Suppressor macrophage treated with lipopolysaccharide for 1 hour (primary cell): ENCODE measurements at regions not wholly inside any gene's neighbourhood (a gene's known extent, or its start where the extent isn't known, plus 50 kb on each side); places are given as distances from the start of the nearest gene placed in this dataset.

Experiments used
- DNase-seq, 3 donors: peaks; one replicate each; pipeline ENCODE4 v3.0.0-alpha.2; 2020 to 2022

DNA sequence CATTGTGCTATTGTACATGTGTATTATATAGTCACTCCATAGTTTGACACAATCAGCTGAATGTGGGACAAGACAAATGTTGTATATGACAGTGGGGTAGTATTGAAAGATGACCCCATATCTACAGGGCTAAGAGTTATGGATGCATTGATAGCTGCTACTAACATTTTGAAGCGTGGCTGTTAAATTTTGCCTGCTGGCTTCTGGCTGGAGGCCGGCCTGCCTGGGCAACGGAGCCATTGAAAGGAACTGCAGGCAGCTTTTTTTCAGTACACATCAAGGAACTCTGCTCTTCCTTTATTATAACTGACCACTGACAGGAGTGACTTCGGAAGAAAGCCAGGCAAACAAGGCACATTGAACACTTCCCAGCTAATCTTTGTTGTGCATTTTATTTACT, 76.1 kb upstream of the TMEM33 start:
- DNase-seq: no peak

DNA sequence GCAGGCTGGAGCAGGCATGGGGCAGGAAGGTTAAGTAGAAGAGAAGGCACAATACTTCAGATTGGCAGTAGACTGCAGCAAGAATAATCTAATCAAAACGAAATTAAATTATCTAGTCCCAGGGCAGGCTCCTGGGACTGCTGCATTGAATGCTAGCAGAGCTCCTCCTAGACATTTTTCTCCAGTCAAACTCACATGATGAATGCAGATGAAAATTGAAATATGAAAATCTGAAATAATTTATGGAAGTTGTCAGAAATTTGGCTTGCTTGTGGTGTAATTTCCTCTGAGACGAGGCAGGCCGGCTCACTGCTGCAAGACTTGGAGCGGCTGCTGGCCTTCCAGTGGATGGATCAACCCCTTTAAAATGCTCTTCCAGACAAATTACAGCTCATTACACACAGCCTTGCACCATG, 78.0 kb upstream of the TMEM33 start:
- DNase-seq: no peak

DNA sequence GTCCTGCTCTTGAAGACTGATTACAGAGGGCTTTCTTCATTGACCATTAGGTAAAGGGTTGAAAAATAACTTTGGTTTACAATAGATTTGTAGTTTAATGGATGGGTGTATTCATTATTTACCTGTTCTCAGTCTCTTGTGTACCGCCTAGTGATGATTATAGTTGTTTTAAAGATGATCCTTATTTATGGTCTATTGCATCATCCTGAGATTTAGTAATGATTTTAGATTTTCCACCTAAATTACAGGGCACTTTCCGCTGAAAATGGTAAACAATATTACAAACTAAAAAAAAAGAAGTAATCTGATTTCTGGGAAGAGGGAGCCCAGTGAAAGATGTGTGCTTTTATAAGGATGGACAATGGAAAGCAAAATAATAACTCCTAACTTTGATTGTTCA, 78.4 kb upstream of the TMEM33 start:
- no peak for DNase-seq

DNA sequence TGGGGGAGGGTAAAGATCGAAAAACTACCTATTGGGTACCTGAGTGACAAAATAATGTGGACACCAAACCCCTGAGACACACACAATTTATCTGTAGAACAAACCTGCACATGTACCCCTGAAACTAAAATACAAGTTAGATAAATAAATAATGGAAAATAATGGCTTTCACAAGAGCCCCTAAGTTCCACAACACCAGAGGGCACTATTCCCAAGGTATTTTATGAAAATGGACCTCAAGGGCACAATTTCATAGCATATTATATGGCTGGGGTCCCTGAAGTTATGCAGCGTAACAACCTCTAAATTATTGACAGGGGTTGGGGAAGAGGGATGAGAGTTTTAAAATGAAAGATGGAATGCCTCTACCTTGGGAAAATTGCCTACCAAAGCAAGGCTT, 81.3 kb upstream of the TMEM33 start:
- no peak for DNase-seq

DNA sequence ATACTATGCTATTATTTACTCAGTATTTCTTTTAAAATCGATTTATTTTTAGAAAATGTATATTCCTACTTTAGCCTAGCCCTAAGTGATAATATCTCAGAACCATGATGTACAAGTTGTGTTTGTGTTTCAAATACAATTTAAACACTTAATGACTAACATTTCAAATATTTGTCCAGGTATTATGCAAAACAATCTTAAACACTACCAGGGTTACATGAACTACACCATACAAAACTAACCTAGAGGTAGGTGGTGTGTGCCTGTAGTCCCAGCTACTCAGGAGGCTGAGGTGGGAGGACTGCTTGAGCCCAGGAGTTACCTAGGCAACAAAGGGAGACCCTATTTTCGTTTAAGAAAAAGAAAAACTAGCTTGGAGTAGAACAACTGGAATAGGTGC, 83.0 kb upstream of the TMEM33 start:
- no peak for DNase-seq

DNA sequence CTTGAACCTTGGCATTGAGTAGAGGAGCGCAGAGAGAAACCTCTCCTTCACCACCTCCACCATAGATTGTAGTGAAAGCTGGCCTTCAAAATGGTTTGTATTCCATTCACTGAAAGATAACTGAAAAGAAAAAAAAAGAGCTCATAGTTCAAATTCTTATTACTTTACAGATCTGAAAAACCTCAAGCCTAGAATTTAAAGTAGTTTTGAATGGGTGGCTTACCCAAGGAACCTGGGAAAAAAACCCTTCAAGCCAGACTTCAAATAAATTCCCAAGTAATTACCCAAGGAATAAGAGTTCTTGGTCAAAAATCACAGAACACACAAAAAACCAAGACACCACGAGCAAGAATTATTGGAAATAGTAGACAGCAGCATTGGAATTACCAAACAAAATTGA, 83.6 kb upstream of the TMEM33 start:
- no peak for DNase-seq

DNA sequence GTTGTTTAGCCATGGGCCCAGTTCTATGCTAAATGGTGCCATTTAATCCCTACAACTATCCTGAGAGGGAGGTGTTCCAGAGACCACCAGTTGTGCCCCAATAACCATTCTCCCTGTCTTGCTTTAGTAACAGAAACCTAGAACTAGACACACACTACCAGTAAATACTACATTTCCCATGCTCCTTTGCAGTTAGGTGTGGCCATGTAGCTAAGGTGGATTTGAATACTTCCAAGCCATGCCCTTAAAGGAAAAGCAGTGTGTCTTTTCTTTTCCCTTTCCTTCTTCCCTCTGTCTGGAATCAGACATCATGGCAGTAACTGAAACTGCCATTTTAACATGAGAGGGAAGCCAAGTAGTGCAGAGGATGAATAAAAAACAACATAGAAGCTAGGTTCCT, 90.9 kb upstream of the TMEM33 start:
- no peak for DNase-seq

DNA sequence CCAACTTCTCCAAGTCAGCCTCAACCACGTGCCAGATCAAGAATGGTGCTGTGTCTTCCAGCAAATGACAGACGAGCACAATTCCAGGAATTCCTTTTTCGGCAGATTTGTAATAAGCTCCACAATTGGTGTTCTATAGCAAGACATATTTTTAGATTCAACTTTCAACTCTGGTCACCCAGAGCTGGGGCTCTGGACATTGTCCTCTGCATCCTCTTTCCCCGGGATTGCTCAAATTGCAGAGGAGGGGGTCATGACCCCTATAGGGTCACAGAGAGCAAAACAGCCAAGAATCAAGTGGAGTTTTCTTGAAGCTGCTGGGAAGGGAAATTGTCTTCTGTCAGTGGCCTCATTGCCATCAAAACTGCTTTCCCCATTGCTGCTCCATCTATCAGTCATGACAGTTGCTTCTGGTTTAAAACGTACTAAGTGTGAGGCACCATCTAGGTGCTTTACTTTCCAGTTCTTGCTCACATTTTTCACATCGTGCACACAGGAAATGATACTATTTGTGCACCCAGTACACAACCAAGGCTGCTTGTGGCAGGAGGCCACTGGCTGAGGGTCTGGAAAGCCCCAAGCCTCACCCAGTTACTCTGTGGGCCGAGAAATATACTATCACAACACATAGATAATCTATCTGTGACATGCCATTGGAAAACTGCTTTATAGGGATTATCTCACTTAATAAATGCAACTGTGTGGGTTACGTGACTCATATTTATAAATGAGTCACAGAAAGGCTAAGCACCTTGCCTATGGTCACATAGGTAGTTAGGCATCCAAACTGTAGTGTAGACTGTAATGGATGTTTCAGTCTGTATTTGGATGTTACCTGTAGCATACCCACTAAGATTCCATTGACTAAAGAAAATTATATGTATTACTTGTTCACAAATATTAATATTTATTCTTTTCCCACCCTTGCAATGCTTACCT, 91.7 kb upstream of the PHOX2B start:
- no peak for DNase-seq

DNA sequence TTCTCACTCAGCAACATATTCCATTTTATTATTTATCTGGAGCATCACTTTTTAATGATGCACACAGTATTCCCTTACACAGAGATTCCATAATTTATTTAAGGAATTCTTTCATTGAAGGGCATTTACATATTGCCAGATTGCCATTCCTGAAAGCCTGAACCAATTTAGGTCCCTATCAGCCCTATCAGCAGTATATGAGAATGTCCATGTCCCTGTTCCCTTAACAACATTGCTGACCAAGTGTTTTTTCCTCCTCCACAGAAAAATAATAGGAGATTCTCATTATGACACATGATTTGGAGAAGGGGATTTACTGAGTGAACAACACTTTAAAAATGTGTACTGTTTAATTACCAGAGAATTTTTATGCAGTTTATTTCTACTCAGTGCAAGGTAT, 90.1 kb upstream of the PHOX2B start:
- DNase-seq: no peak

DNA sequence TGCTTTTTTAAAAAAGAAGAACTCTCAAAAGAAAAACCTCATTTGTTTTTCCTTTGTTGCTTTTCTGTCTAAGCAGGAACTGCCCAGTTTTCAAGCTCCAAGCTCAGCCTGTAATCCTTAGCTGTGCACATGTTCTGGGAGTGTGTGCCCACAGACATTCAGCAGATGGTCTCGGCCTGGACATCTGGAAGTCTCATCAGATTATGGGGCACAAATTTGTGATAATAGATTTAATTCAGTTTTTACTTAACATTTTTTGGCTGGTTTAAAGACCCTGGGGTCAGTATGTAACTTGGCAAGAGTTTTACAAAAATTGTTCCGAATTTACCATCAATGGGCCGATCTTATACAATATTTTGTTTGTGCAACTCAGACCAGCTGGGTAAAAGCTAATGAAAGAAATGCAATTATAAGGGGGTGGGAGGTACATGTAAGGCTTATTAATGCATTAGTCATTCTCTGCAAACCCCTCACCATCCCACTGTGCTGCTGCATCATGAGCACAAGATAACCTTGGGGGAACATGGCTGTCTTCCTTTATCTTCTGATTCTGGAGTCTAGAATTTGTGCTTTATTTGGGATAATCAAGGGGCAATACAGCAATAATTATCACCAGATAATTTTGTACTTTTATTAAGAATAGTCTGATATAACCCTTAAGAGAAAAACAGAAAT, 86.9 kb upstream of the PHOX2B start:
- DNase-seq: no peak

DNA sequence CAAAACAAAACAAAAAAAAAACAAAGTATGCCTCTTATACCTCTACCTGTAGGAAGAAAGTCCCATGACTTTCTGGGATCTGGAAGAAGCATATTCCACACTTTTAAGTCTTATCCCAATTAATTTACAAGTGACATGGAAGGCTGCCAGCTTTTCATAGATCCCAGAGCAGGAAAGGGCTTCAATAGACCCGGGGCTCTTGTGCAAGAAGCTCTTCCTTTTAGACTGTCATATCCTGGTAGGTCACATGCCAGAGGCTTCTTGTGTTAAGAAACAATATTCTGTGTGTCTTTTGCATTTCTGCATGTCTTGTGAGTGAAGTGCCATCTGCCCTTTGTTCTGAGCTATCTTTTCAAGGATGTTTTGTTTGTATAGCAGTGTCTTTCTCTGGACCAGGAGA, 84.4 kb upstream of the PHOX2B start:
- DNase-seq: peak in 2 of 3 donors; percentile 14 to 19

DNA sequence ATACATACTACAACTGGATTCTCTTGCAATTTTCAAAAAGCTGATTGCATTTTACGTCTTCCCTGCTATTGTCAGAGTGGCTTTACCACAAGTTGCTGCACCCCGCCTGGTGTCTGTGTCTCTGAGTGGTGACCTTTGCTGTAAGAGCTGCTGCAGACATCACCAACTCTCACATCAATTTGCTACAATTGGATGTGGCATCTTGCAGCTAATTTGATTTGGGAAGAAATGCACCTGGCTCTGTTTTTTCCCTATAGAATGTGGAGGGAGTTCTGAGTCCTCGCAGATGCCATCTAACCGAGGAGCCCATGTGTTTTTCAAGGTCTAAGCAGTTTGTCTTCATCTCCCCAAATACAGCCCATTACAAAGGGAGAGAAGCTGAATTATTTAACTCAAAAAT, 73.8 kb upstream of the PHOX2B start:
- no peak for DNase-seq

DNA sequence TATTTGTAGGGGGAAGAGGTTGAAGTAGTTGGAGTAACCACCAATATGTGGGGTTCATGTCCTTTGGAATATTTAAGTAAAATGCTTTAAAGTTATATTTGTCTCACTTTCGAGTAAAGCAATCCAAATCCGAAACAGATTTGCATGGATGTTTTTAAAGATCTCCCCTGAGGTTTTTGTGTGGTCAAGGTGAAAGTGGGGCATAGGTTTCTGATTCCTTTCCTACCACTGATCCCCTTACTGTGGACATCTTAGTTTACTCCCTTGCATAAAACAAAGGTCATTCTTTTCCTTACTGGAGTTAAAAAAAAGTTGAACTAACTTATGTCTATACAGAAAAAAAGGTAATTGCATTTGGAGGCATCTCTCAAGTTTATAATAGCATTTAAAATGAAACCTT, 71.9 kb upstream of the PHOX2B start:
- no peak for DNase-seq

DNA sequence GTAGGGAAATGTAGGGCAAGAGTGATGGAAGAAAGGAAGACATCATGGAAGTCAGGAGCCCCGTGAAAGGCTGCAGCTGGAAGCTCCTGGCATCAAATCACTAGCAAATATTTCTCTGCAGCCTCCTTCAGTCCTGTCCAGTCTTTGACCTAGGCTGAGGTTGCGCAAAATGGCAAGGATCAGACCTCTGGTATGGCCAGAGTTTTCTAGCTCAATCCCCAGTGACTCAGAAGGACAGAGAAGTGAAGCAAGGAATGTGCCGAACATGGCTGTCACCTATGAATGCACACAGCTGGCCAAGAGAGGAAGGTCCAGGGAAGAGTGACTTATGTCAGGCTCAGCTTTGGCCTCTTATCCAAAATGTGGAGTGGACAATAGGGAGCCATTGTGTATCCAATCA, 71.1 kb upstream of the PHOX2B start:
- no peak for DNase-seq

DNA sequence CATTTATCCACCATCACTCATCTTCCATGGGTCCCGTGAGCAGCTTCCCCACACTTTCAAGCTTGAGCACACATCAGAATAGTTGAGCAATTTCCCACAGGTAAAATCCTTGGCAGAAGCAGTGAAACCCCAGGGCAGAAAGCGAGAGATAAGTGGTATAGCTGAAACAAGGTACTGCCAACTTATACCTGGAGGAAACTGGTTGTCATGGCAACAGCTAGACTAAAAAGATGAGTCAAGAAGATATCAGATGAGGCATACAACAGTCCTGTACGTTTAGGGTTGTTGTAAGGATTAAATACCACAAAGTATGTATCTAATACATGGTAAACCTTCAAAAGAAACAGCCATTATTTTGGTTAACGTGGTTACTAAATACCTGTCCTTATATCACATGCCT, 66.9 kb upstream of the PHOX2B start:
- DNase-seq: no peak

DNA sequence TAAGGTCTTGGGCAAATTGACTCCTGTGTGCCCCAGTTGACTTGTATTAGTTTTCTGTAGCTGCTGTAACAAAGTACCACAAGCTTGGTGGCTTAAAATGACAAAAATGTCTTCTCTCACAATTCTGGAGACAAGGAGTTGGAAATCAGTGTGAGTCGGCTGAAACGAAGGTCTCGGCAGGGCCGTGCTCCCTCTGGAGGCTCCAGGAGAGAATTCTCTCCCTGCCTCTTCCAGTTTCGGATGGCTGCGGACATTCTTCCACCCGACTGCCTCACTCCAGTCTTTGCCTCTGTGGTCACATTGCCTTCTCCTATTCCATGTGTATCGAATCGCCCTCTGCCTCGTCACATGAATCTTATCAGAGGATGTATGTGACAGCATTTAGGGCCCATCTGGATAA, 66.0 kb upstream of the PHOX2B start:
- no peak for DNase-seq

DNA sequence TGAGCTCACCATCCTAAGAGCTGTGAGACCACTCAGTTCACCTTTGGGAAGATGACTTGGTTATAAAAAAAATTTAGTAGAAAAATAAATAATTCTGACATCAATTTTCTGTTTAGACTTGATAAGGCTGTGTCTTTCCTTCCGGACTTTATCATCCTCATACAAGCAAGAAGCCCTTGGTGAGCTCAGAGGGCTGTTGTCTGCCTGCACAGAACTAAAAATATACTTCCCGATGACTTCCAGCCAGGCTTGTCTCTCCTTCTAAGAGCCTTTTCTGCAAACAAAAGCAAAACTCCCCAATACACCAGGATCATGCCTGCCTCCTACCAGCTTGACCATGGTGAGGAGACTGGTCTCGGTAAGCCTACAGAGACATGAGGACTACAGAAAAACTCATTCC, 58.3 kb upstream of the PHOX2B start:
- DNase-seq: no peak

DNA sequence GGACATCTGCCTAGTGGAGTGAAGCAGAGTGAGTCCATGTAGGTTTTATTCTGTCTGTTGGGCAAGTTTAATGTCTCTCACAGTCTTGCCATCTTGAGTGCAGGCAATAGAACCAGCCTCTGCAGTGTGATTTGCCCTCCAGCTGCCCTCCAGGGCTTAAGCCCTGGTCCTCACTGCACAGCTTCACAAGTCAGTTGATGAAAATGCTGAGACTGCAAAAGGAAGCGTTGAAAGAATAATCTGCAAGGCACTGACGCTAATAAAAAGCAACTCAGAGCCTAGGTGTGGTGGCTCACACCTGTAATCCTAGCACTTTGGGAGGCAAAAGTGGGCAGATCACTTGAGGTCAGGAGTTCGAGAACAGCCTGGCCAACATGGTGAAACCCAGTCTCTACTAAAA, 54.1 kb upstream of the PHOX2B start:
- no peak for DNase-seq

DNA sequence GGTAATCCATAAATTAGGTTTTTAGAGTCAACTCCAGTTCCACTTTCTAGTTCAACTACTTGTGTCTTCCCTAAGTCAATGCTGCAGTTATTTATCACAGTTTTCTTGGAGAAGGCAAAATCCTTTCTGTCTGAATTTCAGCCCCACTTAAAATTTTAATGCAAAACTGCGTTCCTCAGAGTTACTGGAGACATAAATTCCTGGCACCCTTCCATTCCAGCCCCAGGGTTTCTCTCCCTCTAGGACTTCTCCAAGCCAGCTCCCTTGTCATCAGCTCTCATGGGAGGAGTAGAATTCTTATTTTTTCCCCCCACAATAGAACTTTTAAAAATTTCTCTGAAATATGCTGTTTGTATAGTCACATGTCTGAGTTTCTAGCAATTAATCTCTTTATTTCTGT, 50.6 kb upstream of the PHOX2B start:
- no peak for DNase-seq
